ENCODE measurements at regions not wholly inside any gene's neighbourhood (a gene's known extent, or its start where the extent isn't known, plus 50 kb on each side); places are given as distances from the start of the nearest gene placed in this dataset.

- no peak for DNase-seq (ENCODE audit: low read depth)
- H3K4me3 ChIP-seq (replicated peaks; ENCODE audit: low read depth, low read length): no peak overlapping the region
- TF ChIP-seq CTCF (IDR thresholded peaks at IDR 0.05; ENCODE audit: low read length, missing control alignments): no peak
Measured at GRCh38 chr6:164836486-164836885, 472.9 kb downstream of the C6orf118 start.

GRCh38 chr6:164832410-164832809 lies 477.0 kb downstream of the C6orf118 start:
- TF ChIP-seq CTCF (IDR thresholded peaks at IDR 0.05; ENCODE audit: low read length, missing control alignments): no peak
- no peak overlapping the region for H3K4me3 ChIP-seq (replicated peaks; ENCODE audit: low read depth, low read length)
- no peak for DNase-seq (ENCODE audit: low read depth)

- no peak for DNase-seq (ENCODE audit: low read depth)
- no peak overlapping the region for H3K4me3 ChIP-seq (replicated peaks; ENCODE audit: low read depth, low read length)
- TF ChIP-seq CTCF (IDR thresholded peaks at IDR 0.05; ENCODE audit: low read length, missing control alignments): no peak
Measured at GRCh38 chr6:164827537-164827936, 481.9 kb downstream of the C6orf118 start.

GRCh38 chr6:164826831-164827468 lies 482.5 kb downstream of the C6orf118 start:
- no peak for TF ChIP-seq CTCF (IDR thresholded peaks at IDR 0.05; ENCODE audit: low read length, missing control alignments)
- no peak overlapping the region for H3K4me3 ChIP-seq (replicated peaks; ENCODE audit: low read depth, low read length)
- DNase-seq (ENCODE audit: low read depth): peak; percentile 31

GRCh38 chr6:164825386-164825785 lies 484.0 kb downstream of the C6orf118 start:
- TF ChIP-seq CTCF (IDR thresholded peaks at IDR 0.05; ENCODE audit: low read length, missing control alignments): no peak
- no peak for DNase-seq (ENCODE audit: low read depth)

GRCh38 chr6:164817662-164818061 lies 491.7 kb downstream of the C6orf118 start:
- no peak for DNase-seq (ENCODE audit: low read depth)
- TF ChIP-seq CTCF (IDR thresholded peaks at IDR 0.05; ENCODE audit: low read length, missing control alignments): no peak
- no peak overlapping the region for H3K4me3 ChIP-seq (replicated peaks; ENCODE audit: low read depth, low read length)

More at GRCh38 chr6:164825386-164825785, 484.0 kb downstream of the C6orf118 start:
- H3K4me3 ChIP-seq (replicated peaks; ENCODE audit: low read depth, low read length): no peak overlapping the region

- DNase-seq (ENCODE audit: low read depth): no peak
- no peak for TF ChIP-seq CTCF (IDR thresholded peaks at IDR 0.05; ENCODE audit: low read length, missing control alignments)
- no peak overlapping the region for H3K4me3 ChIP-seq (replicated peaks; ENCODE audit: low read depth, low read length)
Measured at GRCh38 chr6:164812706-164813105, 496.7 kb downstream of the C6orf118 start.
